B cell (primary cell): ENCODE measurements at regions not wholly inside any gene's neighbourhood (a gene's known extent, or its start where the extent isn't known, plus 50 kb on each side); places are given as distances from the start of the nearest gene placed in this dataset.

Experiments
- ATAC-seq: fragments of 200-7000 bp; cut with Tn5 transposase; one replicate; pipeline ENCODE4 v1.10.0; 2021; ENCODE audit warnings: low read depth, mild to moderate bottlenecking, moderate number of reproducible peaks, moderate library complexity
- CTCF ChIA-PET: fragments of 350-600 bp; sonication (Branson Sonifier 250); formaldehyde crosslinking; loops from one replicate; lab custom pipeline; 2021; ENCODE audit warnings: antibody characterized with exemption, inconsistent platforms; lab: Charles Lee
- POLR2A ChIA-PET: fragments of 350-600 bp; sonication (Branson Sonifier 250); formaldehyde crosslinking; loops from one replicate; lab custom pipeline; 2021; ENCODE audit warnings: antibody characterized with exemption; lab: Charles Lee
- DNase-seq: peaks from one replicate; pipeline ENCODE4 v3.0.0; 2013
- H2AFZ ChIP-seq: 2 replicates; pipeline ENCODE4 v1.6.1; 2012; ENCODE audit warnings: mild to moderate bottlenecking, low read depth, low read length; ENCODE audit not compliant: insufficient read depth, poor library complexity, severe bottlenecking
- H3K27ac ChIP-seq, 2 donors: 1 replicate in 1 of 2; 2 replicates in 1 of 2; pipeline ENCODE4 v1.5.1; 2012 to 2013; ENCODE audit warnings: low read length in 2 of 2, mild to moderate bottlenecking in 2 of 2, moderate library complexity in 1 of 2
- H3K27me3 ChIP-seq, 4 experiments: fragments of 200-600 bp in 1 of 4; sonication (generic) in 1 of 4; replicated peaks in 1 of 4; 1 replicate in 2 of 4; 2 replicates in 2 of 4; pipeline versions ENCODE4 v1.6.1 to v1.7.0; 2013 to 2016; ENCODE audit warnings: low read length in 3 of 4, mild to moderate bottlenecking in 2 of 4, mixed read lengths in 1 of 4, moderate library complexity in 1 of 4; ENCODE audit not compliant: insufficient read depth in 4 of 4, control insufficient read depth in 3 of 4; ENCODE audit errors: control extremely low read depth in 1 of 4
- H3K36me3 ChIP-seq, 2 experiments: replicated peaks in 1 of 2; 1 replicate in 1 of 2; 2 replicates in 1 of 2; pipeline versions ENCODE4 v1.6.1 to v1.7.1; 2013; ENCODE audit warnings: low read length in 1 of 2; ENCODE audit not compliant: insufficient read depth in 2 of 2, control insufficient read depth in 1 of 2; ENCODE audit errors: control extremely low read depth in 1 of 2, extremely low read depth in 1 of 2
- H3K4me1 ChIP-seq, 2 donors: fragments of 200-600 bp in 1 of 2; sonication (generic) in 1 of 2; 1 replicate in 1 of 2; 2 replicates in 1 of 2; pipeline versions ENCODE4 v1.5.1 to v1.6.1; 2013 to 2017; ENCODE audit warnings: low read length in 2 of 2; ENCODE audit not compliant: control insufficient read depth in 2 of 2, insufficient read depth in 2 of 2
- H3K4me2 ChIP-seq: replicated peaks from 2 replicates; pipeline ENCODE3; 2012; ENCODE audit warnings: mild to moderate bottlenecking, low read depth, low read length; ENCODE audit not compliant: poor library complexity, severe bottlenecking
- H3K4me3 ChIP-seq, 5 experiments: fragments of 200-600 bp in 1 of 5; sonication (generic) in 1 of 5; 1 replicate in 3 of 5; 2 replicates in 2 of 5; pipeline versions ENCODE4 v1.5.1 to v1.7.0; 2011 to 2016; ENCODE audit warnings: low read length in 4 of 5, mild to moderate bottlenecking in 4 of 5, low read depth in 2 of 5, control low read depth in 1 of 5, moderate library complexity in 1 of 5; ENCODE audit not compliant: insufficient read depth in 1 of 5; ENCODE audit errors: control extremely low read depth in 1 of 5, extremely low read depth in 1 of 5
- H3K79me2 ChIP-seq: fragments of 200-600 bp; sonication (generic); one replicate; pipeline ENCODE4 v1.6.0; 2016; ENCODE audit warnings: low read length; ENCODE audit not compliant: control insufficient read depth, insufficient read depth
- H3K9ac ChIP-seq: fragments of 200-600 bp; sonication (generic); 2 replicates; pipeline ENCODE4 v1.6.1; 2017; ENCODE audit warnings: mild to moderate bottlenecking, low read length, moderate library complexity
- H3K9me3 ChIP-seq, 3 donors: one replicate each; pipeline versions ENCODE4 v1.6.1 to v1.7.1; 2013; ENCODE audit warnings: low read length in 2 of 3; ENCODE audit not compliant: control insufficient read depth in 2 of 3, insufficient read depth in 1 of 3; ENCODE audit errors: control extremely low read depth in 1 of 3
- H4K20me1 ChIP-seq: 2 replicates; pipeline ENCODE4 v1.6.0; 2012; ENCODE audit warnings: mild to moderate bottlenecking, low read length; ENCODE audit not compliant: insufficient read depth, control insufficient read depth, poor library complexity, severe bottlenecking
- H3K27ac Mint-ChIP-seq: one replicate; pipeline ENCODE4 v1.8.0; 2021; ENCODE audit warnings: mixed read lengths
- H3K27me3 Mint-ChIP-seq: one replicate; pipeline ENCODE4 v1.8.0; 2021; ENCODE audit warnings: mixed read lengths
- H3K4me1 Mint-ChIP-seq: one replicate; pipeline ENCODE4 v1.8.0; 2021; ENCODE audit warnings: mixed read lengths
- H3K4me3 Mint-ChIP-seq: one replicate; pipeline ENCODE4 v1.8.0; 2021; ENCODE audit warnings: mixed read lengths
- H3K9me3 Mint-ChIP-seq: one replicate; pipeline ENCODE4 v1.8.0; 2022; ENCODE audit warnings: mixed read lengths; ENCODE audit not compliant: insufficient read depth
- CTCF ChIP-seq: fragments of 200-600 bp; IDR thresholded peaks from one replicate; pipeline ENCODE4 v1.8.0; 2022; ENCODE audit warnings: antibody characterized with exemption, mild to moderate bottlenecking
- EZH2 ChIP-seq: IDR thresholded peaks from 2 replicates; pipeline ENCODE4 v1.6.1; 2012; ENCODE audit warnings: borderline replicate concordance, low read depth, mild to moderate bottlenecking, moderate library complexity, low read length; ENCODE audit not compliant: insufficient read depth, poor library complexity, severe bottlenecking
- WGBS: methylation state at CpG from one replicate; pipeline ENCODE4 v1.1.5; 2013; ENCODE audit warnings: missing lambda C conversion rate; ENCODE audit not compliant: insufficient coverage; 5-methylcytosine and 5-hydroxymethylcytosine counted together
- intact Hi-C: fragments of 100-400 bp; cut with micrococcal nuclease; formaldehyde crosslinking; loops from one replicate; pipeline ENCODE4 v1.10.0; 2022

GRCh38 chr3:5707794-5708193 is 520.3 kb downstream of the EDEM1 start:
- Mint-ChIP-seq H3K9me3 (peaks cover 3% of the 10 kb centered on the region), H3K4me1 (no peaks in the 10 kb centered on the region), H3K27me3 (no peaks in the 10 kb centered on the region), H3K27ac (no peak overlapping the region), H3K4me3 (no peak overlapping the region)
- Histone ChIP-seq H3K4me3 (no peak overlapping the region), H3K79me2 (no peaks in the 10 kb centered on the region), H3K4me2 (no peak overlapping the region), H3K36me3 (no peaks in the 10 kb centered on the region), H4K20me1 (no peaks in the 10 kb centered on the region), H3K9ac (no peak overlapping the region), H3K27me3 (no peaks in the 10 kb centered on the region), H3K27ac (no peak overlapping the region), H3K4me1 (no peaks in the 10 kb centered on the region), H3K9me3 (no peaks in the 10 kb centered on the region), H2AFZ (no peak overlapping the region)
- ChIA-PET POLR2A (no interaction called here), CTCF (no interaction called here)
- ATAC-seq, result no peak
- intact Hi-C loops, result no loop called here
- WGBS, result 50% methylated on average over 1 of the region's 2 CpGs
- no peak for TF ChIP-seq CTCF
- TF ChIP-seq EZH2, result no peak
- no peak for DNase-seq

- CTCF ChIA-PET, result no interaction called here
- Histone ChIP-seq H3K4me1 (no peaks in the 10 kb centered on the region), H4K20me1 (no peaks in the 10 kb centered on the region)
These were observed 522.2 kb downstream of the EDEM1 start for GRCh38 chr3:5709714-5710113.

More at GRCh38 chr3:5709714-5710113, 522.2 kb downstream of the EDEM1 start:
- no peak overlapping the region for H3K4me3 Mint-ChIP-seq
- ATAC-seq, result no peak
- no peaks in the 10 kb centered on the region for H3K27me3 Mint-ChIP-seq
- peaks cover 3% of the 10 kb centered on the region for H3K9me3 Mint-ChIP-seq
- 67% methylated on average over 2 of the region's 2 CpGs for WGBS
- H2AFZ ChIP-seq, result no peak overlapping the region
- no peak overlapping the region for H3K4me2 ChIP-seq
- H3K27ac Mint-ChIP-seq, result no peak overlapping the region
- intact Hi-C loops, result no loop called here
- DNase-seq, result no peak
- no peak for TF ChIP-seq CTCF
- TF ChIP-seq EZH2, result no peak
- H3K4me1 Mint-ChIP-seq, result no peaks in the 10 kb centered on the region
- H3K9ac ChIP-seq, result no peak overlapping the region
- H3K9me3 ChIP-seq, result no peaks in the 10 kb centered on the region
- H3K27ac ChIP-seq, result no peak overlapping the region
- H3K4me3 ChIP-seq, result no peak overlapping the region
- H3K79me2 ChIP-seq, result no peaks in the 10 kb centered on the region
- H3K36me3 ChIP-seq, result no peaks in the 10 kb centered on the region
- POLR2A ChIA-PET, result no interaction called here
- no peaks in the 10 kb centered on the region for H3K27me3 ChIP-seq
